SK-N-SH (cell line): ENCODE measurements at regions not wholly inside any gene's neighbourhood (a gene's known extent, or its start where the extent isn't known, plus 50 kb on each side); places are given as distances from the start of the nearest gene placed in this dataset.

Source experiments
- CTCF ChIA-PET: fragments of 300-600, 350-600 bp; formaldehyde crosslinking; extraction: SDS; loops from one replicate; lab custom pipeline; 2021; lab: Yijun Ruan, JAX
- POLR2A ChIA-PET: fragments of 350-600 bp; sonication (Branson Sonifier 250); formaldehyde crosslinking; extraction: SDS; loops from one replicate; lab custom pipeline; 2020; ENCODE audit warnings: antibody characterized with exemption, inconsistent platforms; lab: Yijun Ruan, JAX
- DNase-seq: peaks from one replicate; pipeline ENCODE4 v3.0.0; 2012
- H2AFZ ChIP-seq: fragments of 200-600 bp; sonication (generic); 2 replicates; pipeline ENCODE4 v1.8.1; 2016; ENCODE audit warnings: antibody characterized with exemption, mild to moderate bottlenecking, low read depth
- H3F3A ChIP-seq: fragments of 200-600 bp; sonication (generic); replicated peaks from 2 replicates; pipeline ENCODE3; 2016; ENCODE audit warnings: antibody characterized with exemption, mild to moderate bottlenecking; ENCODE audit not compliant: insufficient read depth
- H3K27ac ChIP-seq, 2 experiments: fragments of 200-500 bp in 1 of 2; fragments of 200-600 bp in 1 of 2; sonication (Bioruptor generic) in 1 of 2; sonication (generic), shearing (Covaris generic) in 1 of 2; 2 replicates each; pipeline versions ENCODE4 v1.5.1 to v1.6.1; 2014 to 2016; ENCODE audit warnings: low read depth in 2 of 2, inconsistent platforms in 1 of 2, low read length in 1 of 2, mild to moderate bottlenecking in 1 of 2, mixed read lengths in 1 of 2
- H3K27me3 ChIP-seq: fragments of 200-600 bp; sonication (generic), shearing (Covaris generic); 2 replicates; pipeline ENCODE4 v1.6.1; 2016; ENCODE audit warnings: mixed run types; ENCODE audit not compliant: insufficient read depth
- H3K36me3 ChIP-seq, 2 experiments: fragments of 200-500 bp in 1 of 2; fragments of 200-600 bp in 1 of 2; sonication (Bioruptor generic) in 1 of 2; sonication (generic) in 1 of 2; replicated peaks in 1 of 2; 2 replicates each; pipeline versions ENCODE3 to v1.5.1; 2014 to 2016; ENCODE audit warnings: low read length in 1 of 2, mild to moderate bottlenecking in 1 of 2; ENCODE audit not compliant: insufficient read depth in 2 of 2, control insufficient read depth in 1 of 2
- H3K4me1 ChIP-seq, 2 experiments: fragments of 200-500 bp in 1 of 2; fragments of 200-600 bp in 1 of 2; sonication (Bioruptor generic) in 1 of 2; sonication (generic), shearing (Covaris generic) in 1 of 2; 2 replicates each; pipeline versions ENCODE4 v1.5.1 to v1.6.1; 2014 to 2016; ENCODE audit warnings: low read depth in 1 of 2, low read length in 1 of 2, mixed run types in 1 of 2; ENCODE audit not compliant: insufficient read depth in 2 of 2, control insufficient read depth in 1 of 2
- H3K4me2 ChIP-seq: fragments of 200-600 bp; sonication (generic), shearing (Covaris generic); 2 replicates; pipeline ENCODE4 v1.6.1; 2017; ENCODE audit warnings: mixed run types
- H3K4me3 ChIP-seq, 2 experiments: fragments of 200-500 bp in 1 of 2; fragments of 200-600 bp in 1 of 2; sonication (Bioruptor generic) in 1 of 2; sonication (generic), shearing (Covaris generic) in 1 of 2; 2 replicates each; pipeline versions ENCODE4 v1.5.1 to v1.8.1; 2014 to 2016; ENCODE audit warnings: low read depth in 2 of 2, inconsistent platforms in 1 of 2, low read length in 1 of 2, mild to moderate bottlenecking in 1 of 2, mixed read lengths in 1 of 2, moderate library complexity in 1 of 2
- H3K79me2 ChIP-seq: fragments of 200-600 bp; sonication (generic); 2 replicates; pipeline ENCODE4 v1.8.1; 2017; ENCODE audit warnings: mild to moderate bottlenecking; ENCODE audit not compliant: insufficient read depth
- H3K9ac ChIP-seq: fragments of 200-600 bp; sonication (generic); 2 replicates; pipeline ENCODE4 v1.6.1; 2017; ENCODE audit warnings: mixed run types
- H3K9me2 ChIP-seq: fragments of 200-600 bp; sonication (generic); 2 replicates; pipeline ENCODE4 v1.6.1; 2017; ENCODE audit warnings: mixed run types
- H3K9me3 ChIP-seq: fragments of 200-600 bp; sonication (generic); 2 replicates; pipeline ENCODE4 v1.6.1; 2017; ENCODE audit warnings: mixed run types, mild to moderate bottlenecking, moderate library complexity
- H4K20me1 ChIP-seq: fragments of 200-600 bp; sonication (generic); 2 replicates; pipeline ENCODE4 v1.6.1; 2017; ENCODE audit warnings: mild to moderate bottlenecking, mixed run types; ENCODE audit not compliant: insufficient read depth
- CHD2 ChIP-seq: fragments of 150-350 bp; IDR thresholded peaks from 2 replicates; pipeline ENCODE4 v1.6.1; 2018; ENCODE audit warnings: low read length; ENCODE audit not compliant: partially characterized antibody
- ELF1 ChIP-seq: IDR thresholded peaks from 2 replicates; pipeline ENCODE4 v1.4.0; 2012
- EP300 ChIP-seq, 2 experiments: IDR thresholded peaks; 2 replicates each; pipeline versions ENCODE4 v1.4.0 to v1.6.1; 2012; ENCODE audit warnings: borderline replicate concordance in 1 of 2, low read depth in 1 of 2, low read length in 1 of 2
- EZH2phosphoT487 ChIP-seq: fragments of 200-600 bp; sonication (generic); IDR thresholded peaks from 2 replicates; pipeline ENCODE4 v1.6.1; 2017; ENCODE audit warnings: low read depth, mixed run types, mild to moderate bottlenecking, antibody characterized with exemption, moderate library complexity, borderline replicate concordance
- FOSL2 ChIP-seq: IDR thresholded peaks from 2 replicates; pipeline ENCODE4 v1.4.0; 2012; ENCODE audit warnings: low read depth, mild to moderate bottlenecking, moderate library complexity, borderline replicate concordance
- FOXJ3 ChIP-seq: sonication (generic); formaldehyde crosslinking; IDR thresholded peaks from 2 replicates; pipeline ENCODE4 v1.5.1; 2020; ENCODE audit warnings: mild to moderate bottlenecking, missing genetic modification reagents
- FOXM1 ChIP-seq: IDR thresholded peaks from 2 replicates; pipeline ENCODE4 v1.4.0; 2012; ENCODE audit warnings: low read depth, mild to moderate bottlenecking
- GABPA ChIP-seq: IDR thresholded peaks from 2 replicates; pipeline ENCODE4 v1.4.0; 2012; ENCODE audit warnings: low read depth, mild to moderate bottlenecking
- JUND ChIP-seq: IDR thresholded peaks from 2 replicates; pipeline ENCODE4 v1.4.0; 2012
- MAX ChIP-seq: IDR thresholded peaks from 2 replicates; pipeline ENCODE4 v1.4.0; 2012; ENCODE audit warnings: low read depth
- NFIC ChIP-seq: IDR thresholded peaks from 2 replicates; pipeline ENCODE4 v1.4.0; 2012; ENCODE audit warnings: borderline replicate concordance
- PBX3 ChIP-seq: IDR thresholded peaks from 2 replicates; pipeline ENCODE4; 2012
- POLR2AphosphoS5 ChIP-seq: IDR thresholded peaks from 2 replicates; pipeline ENCODE4 v1.6.1; 2012; ENCODE audit warnings: low read depth, low read length
- RAD21 ChIP-seq: IDR thresholded peaks from 2 replicates; pipeline ENCODE4 v1.6.1; 2012; ENCODE audit warnings: mild to moderate bottlenecking, low read length
- RXRA ChIP-seq: IDR thresholded peaks from 2 replicates; pipeline ENCODE4 v1.4.0; 2012; ENCODE audit warnings: low read depth, mild to moderate bottlenecking, borderline replicate concordance
- SIN3A ChIP-seq: IDR thresholded peaks from 2 replicates; pipeline ENCODE4 v1.6.1; 2012; ENCODE audit warnings: low read depth, mild to moderate bottlenecking, low read length, moderate library complexity, borderline replicate concordance
- TCF12 ChIP-seq: IDR thresholded peaks from 2 replicates; pipeline ENCODE4 v1.4.0; 2012
- TEAD4 ChIP-seq: IDR thresholded peaks from 2 replicates; pipeline ENCODE4 v1.4.0; 2012; ENCODE audit warnings: mild to moderate bottlenecking, borderline replicate concordance; ENCODE audit not compliant: insufficient read depth
- USF1 ChIP-seq: IDR thresholded peaks from 2 replicates; pipeline ENCODE4 v1.4.0; 2012; ENCODE audit warnings: low read depth, borderline replicate concordance
- YY1 ChIP-seq: IDR thresholded peaks from 2 replicates; pipeline ENCODE4 v1.4.0; 2012; ENCODE audit warnings: low read depth, mild to moderate bottlenecking
- ZBTB33 ChIP-seq: IDR thresholded peaks from 2 replicates; pipeline ENCODE4 v1.4.0; 2012; ENCODE audit warnings: low read depth, borderline replicate concordance
- WGBS: methylation state at CpG from one replicate; pipeline ENCODE4 v1.1.6; 2017; ENCODE audit warnings: low lambda C conversion rate; 5-methylcytosine and 5-hydroxymethylcytosine counted together

GRCh38 chr2:200156166-200156835, 150.2 kb upstream of the SPATS2L start:
- 0 out of 2 replicates have a peak overlapping the region, but pooled peaks have one; percentile 37 for H3K4me2 ChIP-seq
- peak overlapping the region; percentile 31 to 46; a peak in 2 of 4 replicates for H3K4me3 ChIP-seq
- no peaks in the 10 kb centered on the region for H3K79me2 ChIP-seq
- no peaks in the 10 kb centered on the region for H4K20me1 ChIP-seq
- peaks cover 7 to 24% of the 10 kb centered on the region in 2 experiments; a peak in 2 of 4 replicates for H3K4me1 ChIP-seq
- no peaks in the 10 kb centered on the region for H3F3A ChIP-seq
- no peak for DNase-seq
- H3K9ac ChIP-seq, result no peak overlapping the region
- H3K27me3 ChIP-seq, result no peaks in the 10 kb centered on the region
- ChIA-PET CTCF (interaction anchor here (1.5 kb wide), 2 partner anchors 20 to 183 kb away, joined by 3 to 4 read pairs; no protein-coding TSS in a partner anchor), POLR2A (no interaction called here)
- no peaks in the 10 kb centered on the region for H3K36me3 ChIP-seq
- H3K27ac ChIP-seq, result peak overlapping the region in 1 of 2 experiments; percentile 87; a peak in 2 of 4 replicates
- 57% methylated on average over 5 of the region's 5 CpGs for WGBS
- TF ChIP-seq TEAD4, result no peak
- TF ChIP-seq RAD21, result no peak
- TF ChIP-seq FOXM1, result no peak
- 0 out of 2 replicates have a peak, but pooled peaks have one; percentile 35 for TF ChIP-seq FOSL2
- TF ChIP-seq PBX3, result 0 out of 2 replicates have a peak, but pooled peaks have one; percentile 21
- no peak for TF ChIP-seq ZBTB33
- TF ChIP-seq CHD2, result no peak
- no peaks in the 10 kb centered on the region for H3K9me3 ChIP-seq
- H2AFZ ChIP-seq, result peak overlapping the region; percentile 65; the same call in 1 of the 2 replicates
- no peaks in the 10 kb centered on the region for H3K9me2 ChIP-seq

- no peak for DNase-seq
- no peak overlapping the region for H3K4me2 ChIP-seq
- CTCF ChIA-PET, result interaction anchor here (1.1 to 1.3 kb wide), 2 partner anchors 11 to 338 kb away, joined by 3 to 6 read pairs; no protein-coding TSS in a partner anchor
- TF ChIP-seq TCF12 (no peak), POLR2AphosphoS5 (no peak), YY1 (no peak), ELF1 (no peak), SIN3A (no peak), EP300 (IDR thresholded peaks at IDR 0.05; ENCODE audit: borderline replicate concordance in 1 of 2, low read depth in 1 of 2, low read length in 1 of 2) (no peak), USF1 (no peak), PBX3 (no peak), EZH2phosphoT487 (no peak), NFIC (no peak), JUND (no peak), FOXJ3 (CRISPR knock-in tag) (no peak), GABPA (no peak), FOXM1 (no peak), FOSL2 (no peak), RXRA (no peak), MAX (no peak)
Observed at GRCh38 chr2:200158647-200159356, 147.7 kb upstream of the SPATS2L start.

More at GRCh38 chr2:200158647-200159356, 147.7 kb upstream of the SPATS2L start:
- Histone ChIP-seq H3K9me2 (no peaks in the 10 kb centered on the region), H4K20me1 (no peaks in the 10 kb centered on the region), H3K27me3 (no peaks in the 10 kb centered on the region), H3F3A (no peaks in the 10 kb centered on the region), H3K79me2 (no peaks in the 10 kb centered on the region), H3K9me3 (no peaks in the 10 kb centered on the region), H3K27ac (no peak overlapping the region; a peak in 1 of 4 replicates), H3K4me1 (peaks cover 7 to 24% of the 10 kb centered on the region in 2 experiments; a peak in 2 of 4 replicates), H3K36me3 (no peaks in the 10 kb centered on the region), H3K9ac (no peak overlapping the region), H2AFZ (no peak overlapping the region), H3K4me3 (no peak overlapping the region)
- POLR2A ChIA-PET, result interaction anchor here (0.6 kb wide), 1 partner anchor 12 kb away, joined by 3 read pairs; no protein-coding TSS in a partner anchor
- WGBS, result 17% methylated on average over 1 of the region's 1 CpG
